ENCODE measurements at regions not wholly inside any gene's neighbourhood (a gene's known extent, or its start where the extent isn't known, plus 50 kb on each side); places are given as distances from the start of the nearest gene placed in this dataset.

DNA sequence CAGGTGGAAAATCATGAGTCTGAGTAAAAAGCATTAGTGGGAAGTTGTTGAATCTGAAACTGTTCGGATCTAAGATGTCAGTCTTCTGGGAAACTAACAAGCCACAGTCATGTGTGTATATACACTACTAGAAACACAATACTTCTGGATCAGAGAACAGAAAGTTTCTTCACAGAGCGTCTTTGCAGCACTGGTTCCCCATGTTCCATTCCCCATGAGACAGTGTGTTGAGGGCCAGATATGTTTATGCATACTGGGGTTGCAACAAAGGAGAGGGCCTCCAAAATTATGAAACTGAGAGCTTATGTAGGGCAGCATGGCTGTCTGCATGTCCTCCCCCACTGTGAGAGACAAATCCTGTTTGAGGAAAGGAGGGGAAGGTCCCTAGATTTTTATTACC, 295.0 kb upstream of the NAV3 start:
- TF ChIP-seq POLR2AphosphoS5 (IDR thresholded peaks at IDR 0.05), result no peak
- TF ChIP-seq, protein P1, sequence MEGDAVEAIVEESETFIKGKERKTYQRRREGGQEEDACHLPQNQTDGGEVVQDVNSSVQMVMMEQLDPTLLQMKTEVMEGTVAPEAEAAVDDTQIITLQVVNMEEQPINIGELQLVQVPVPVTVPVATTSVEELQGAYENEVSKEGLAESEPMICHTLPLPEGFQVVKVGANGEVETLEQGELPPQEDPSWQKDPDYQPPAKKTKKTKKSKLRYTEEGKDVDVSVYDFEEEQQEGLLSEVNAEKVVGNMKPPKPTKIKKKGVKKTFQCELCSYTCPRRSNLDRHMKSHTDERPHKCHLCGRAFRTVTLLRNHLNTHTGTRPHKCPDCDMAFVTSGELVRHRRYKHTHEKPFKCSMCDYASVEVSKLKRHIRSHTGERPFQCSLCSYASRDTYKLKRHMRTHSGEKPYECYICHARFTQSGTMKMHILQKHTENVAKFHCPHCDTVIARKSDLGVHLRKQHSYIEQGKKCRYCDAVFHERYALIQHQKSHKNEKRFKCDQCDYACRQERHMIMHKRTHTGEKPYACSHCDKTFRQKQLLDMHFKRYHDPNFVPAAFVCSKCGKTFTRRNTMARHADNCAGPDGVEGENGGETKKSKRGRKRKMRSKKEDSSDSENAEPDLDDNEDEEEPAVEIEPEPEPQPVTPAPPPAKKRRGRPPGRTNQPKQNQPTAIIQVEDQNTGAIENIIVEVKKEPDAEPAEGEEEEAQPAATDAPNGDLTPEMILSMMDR (IDR thresholded peaks at IDR 0.05), result no peak
